Endothelial cell of umbilical vein (primary cell): ENCODE measurements at regions not wholly inside any gene's neighbourhood (a gene's known extent, or its start where the extent isn't known, plus 50 kb on each side); places are given as distances from the start of the nearest gene placed in this dataset.

Experiments used
- MYC ChIP-seq: IDR thresholded peaks from one replicate; pipeline ENCODE4 v1.6.1; 2011; ENCODE audit warnings: mild to moderate bottlenecking, low read depth, low read length
- POLR2A ChIP-seq: IDR thresholded peaks from 2 replicates; pipeline ENCODE4 v1.6.1; 2012; ENCODE audit warnings: low read depth, mild to moderate bottlenecking, control low read depth, low read length
- POLR2AphosphoS5 ChIP-seq: IDR thresholded peaks from 2 replicates; pipeline ENCODE4 v1.6.1; 2012; ENCODE audit warnings: low read depth, mild to moderate bottlenecking, control low read depth, low read length, moderate library complexity; ENCODE audit not compliant: insufficient read depth
- TF ChIP-seq, protein P1 (sequence below), 2 donors: IDR thresholded peaks; 1 replicate in 1 of 2; 2 replicates in 1 of 2; pipeline ENCODE4 v1.5.1; 2011; ENCODE audit warnings: low read length in 2 of 2, mild to moderate bottlenecking in 2 of 2, moderate library complexity in 2 of 2, control low read depth in 1 of 2, inconsistent platforms in 1 of 2, low read depth in 1 of 2; ENCODE audit not compliant: insufficient read depth in 1 of 2; ENCODE audit errors: extremely low read depth in 1 of 2
- TF ChIP-seq, protein P2 (sequence below): IDR thresholded peaks from 2 replicates; pipeline ENCODE4 v1.6.1; 2011; ENCODE audit not compliant: insufficient read depth, insufficient read length

DNA sequence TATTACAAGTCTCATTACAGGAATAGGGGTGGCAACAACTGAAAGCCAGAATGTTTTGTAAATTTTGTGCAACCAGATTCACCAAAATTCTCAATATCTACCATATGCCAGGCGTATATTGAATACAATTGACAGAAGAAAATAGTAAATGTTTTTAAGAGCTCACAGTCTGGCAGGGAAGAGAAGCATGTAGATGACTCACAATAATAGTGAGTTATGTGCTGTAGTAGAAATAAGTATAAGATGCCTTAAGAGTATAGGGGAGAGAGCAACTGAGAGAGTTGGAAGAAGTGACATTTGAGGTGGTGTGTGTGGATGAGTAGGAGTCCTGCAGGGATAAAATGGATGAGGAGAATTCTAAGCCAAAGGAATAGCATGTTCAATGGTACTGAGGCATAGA lies 170.5 kb upstream of the FGGY start:
- TF ChIP-seq, protein P1, sequence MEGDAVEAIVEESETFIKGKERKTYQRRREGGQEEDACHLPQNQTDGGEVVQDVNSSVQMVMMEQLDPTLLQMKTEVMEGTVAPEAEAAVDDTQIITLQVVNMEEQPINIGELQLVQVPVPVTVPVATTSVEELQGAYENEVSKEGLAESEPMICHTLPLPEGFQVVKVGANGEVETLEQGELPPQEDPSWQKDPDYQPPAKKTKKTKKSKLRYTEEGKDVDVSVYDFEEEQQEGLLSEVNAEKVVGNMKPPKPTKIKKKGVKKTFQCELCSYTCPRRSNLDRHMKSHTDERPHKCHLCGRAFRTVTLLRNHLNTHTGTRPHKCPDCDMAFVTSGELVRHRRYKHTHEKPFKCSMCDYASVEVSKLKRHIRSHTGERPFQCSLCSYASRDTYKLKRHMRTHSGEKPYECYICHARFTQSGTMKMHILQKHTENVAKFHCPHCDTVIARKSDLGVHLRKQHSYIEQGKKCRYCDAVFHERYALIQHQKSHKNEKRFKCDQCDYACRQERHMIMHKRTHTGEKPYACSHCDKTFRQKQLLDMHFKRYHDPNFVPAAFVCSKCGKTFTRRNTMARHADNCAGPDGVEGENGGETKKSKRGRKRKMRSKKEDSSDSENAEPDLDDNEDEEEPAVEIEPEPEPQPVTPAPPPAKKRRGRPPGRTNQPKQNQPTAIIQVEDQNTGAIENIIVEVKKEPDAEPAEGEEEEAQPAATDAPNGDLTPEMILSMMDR (IDR thresholded peaks at IDR 0.05; ENCODE audit: extremely low read depth in 1 of 2, insufficient read depth in 1 of 2, low read depth in 1 of 2, low read length in 2 of 2) = no peak
- TF ChIP-seq POLR2AphosphoS5 (no peak), MYC (no peak), POLR2A (no peak)
- TF ChIP-seq, protein P2, sequence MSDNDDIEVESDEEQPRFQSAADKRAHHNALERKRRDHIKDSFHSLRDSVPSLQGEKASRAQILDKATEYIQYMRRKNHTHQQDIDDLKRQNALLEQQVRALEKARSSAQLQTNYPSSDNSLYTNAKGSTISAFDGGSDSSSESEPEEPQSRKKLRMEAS = no peak
